ENCODE measurements at regions not wholly inside any gene's neighbourhood (a gene's known extent, or its start where the extent isn't known, plus 50 kb on each side); places are given as distances from the start of the nearest gene placed in this dataset.

GRCh38 chr5:34555699-34556508 is 100.2 kb upstream of the RAI14 start:
- Mint-ChIP-seq H3K4me1 (peaks cover 23% of the 10 kb centered on the region), H3K27ac (no peak overlapping the region; the same call in 1 of the 2 replicates)
- POLR2A ChIA-PET, result no interaction called here

GRCh38 chr5:34556509-34556782 is 99.7 kb upstream of the RAI14 start:
- no peak overlapping the region for H3K27ac Mint-ChIP-seq
- ATAC-seq (no peak), DNase-seq (ENCODE audit: low spot score) (no peak)
- H3K9me3 Mint-ChIP-seq, result no peaks in the 10 kb centered on the region
- H3K36me3 Mint-ChIP-seq, result no peaks in the 10 kb centered on the region
- H3K4me3 Mint-ChIP-seq, result no peak overlapping the region
- CTCF ChIA-PET, result no interaction called here
- H3K27me3 Mint-ChIP-seq (ENCODE audit: low read depth), result peaks cover 4% of the 10 kb centered on the region
- H3K4me1 Mint-ChIP-seq, result peaks cover 21% of the 10 kb centered on the region; the same call in 1 of the 2 replicates
- POLR2A ChIA-PET, result no interaction called here
- no peak for TF ChIP-seq ZNF671 (CRISPR knock-in tag; IDR thresholded peaks at IDR 0.05)
- no peak for TF ChIP-seq TP53 (CRISPR knock-in tag; IDR thresholded peaks at IDR 0.05)
- no peak for TF ChIP-seq NFYB (CRISPR knock-in tag; conservative IDR thresholded peaks at IDR 0.05; ENCODE audit: low read depth)
- no peak for TF ChIP-seq ZNF121 (CRISPR knock-in tag; IDR thresholded peaks at IDR 0.05)
- no peak for TF ChIP-seq NR2C2 (CRISPR knock-in tag; IDR thresholded peaks at IDR 0.05)
- no peak for TF ChIP-seq MAX (CRISPR knock-in tag; IDR thresholded peaks at IDR 0.05)
- TF ChIP-seq ZBTB21 (CRISPR knock-in tag; IDR thresholded peaks at IDR 0.05; ENCODE audit: borderline replicate concordance), result no peak
- no peak for TF ChIP-seq AFF4 (CRISPR knock-in tag; IDR thresholded peaks at IDR 0.05; ENCODE audit: borderline replicate concordance)

More at GRCh38 chr5:34555699-34556508, 100.2 kb upstream of the RAI14 start:
- no peaks in the 10 kb centered on the region for H3K36me3 Mint-ChIP-seq
- CTCF ChIA-PET, result no interaction called here
- no peak overlapping the region for H3K4me3 Mint-ChIP-seq
- peaks cover 4% of the 10 kb centered on the region for H3K27me3 Mint-ChIP-seq (ENCODE audit: low read depth)
- DNase-seq (ENCODE audit: low spot score), result no peak
- ATAC-seq, result no peak
- TF ChIP-seq ZNF512 (CRISPR knock-in tag; IDR thresholded peaks at IDR 0.05; ENCODE audit: borderline replicate concordance), result no peak
- no peak for TF ChIP-seq NR1H2 (CRISPR knock-in tag; IDR thresholded peaks at IDR 0.05)
- TF ChIP-seq MLX (CRISPR knock-in tag; IDR thresholded peaks at IDR 0.05), result no peak
- TF ChIP-seq ERG (CRISPR knock-in tag; IDR thresholded peaks at IDR 0.05), result no peak
- no peak for TF ChIP-seq ELF4 (CRISPR knock-in tag; IDR thresholded peaks at IDR 0.05; ENCODE audit: low read depth)
- TF ChIP-seq CREM (CRISPR knock-in tag; IDR thresholded peaks at IDR 0.05), result no peak
- no peak for TF ChIP-seq AR (CRISPR knock-in tag; IDR thresholded peaks at IDR 0.05)
- no peak for TF ChIP-seq TEAD1 (CRISPR knock-in tag; IDR thresholded peaks at IDR 0.05)
- TF ChIP-seq ZNF423 (CRISPR knock-in tag; IDR thresholded peaks at IDR 0.05), result no peak
- no peak for TF ChIP-seq E2F5 (CRISPR knock-in tag; IDR thresholded peaks at IDR 0.05)
- no peak for TF ChIP-seq ZNF232 (CRISPR knock-in tag; IDR thresholded peaks at IDR 0.05)
- TF ChIP-seq CBFB (CRISPR knock-in tag; IDR thresholded peaks at IDR 0.05; ENCODE audit: low read depth), result no peak
- H3K9me3 Mint-ChIP-seq, result no peaks in the 10 kb centered on the region
